Body of pancreas (tissue), 4 donors: ENCODE measurements at regions not wholly inside any gene's neighbourhood (a gene's known extent, or its start where the extent isn't known, plus 50 kb on each side); places are given as distances from the start of the nearest gene placed in this dataset.

ENCODE experiments used
- CTCF ChIP-seq, 7 experiments: fragments of 450-650 bp in 4 of 7; fragments of 200-600 bp in 3 of 7; sonication (generic) in 3 of 7; IDR thresholded peaks; one replicate each; pipeline ENCODE4 v1.5.1; 2016 to 2019; ENCODE audit warnings: antibody characterized with exemption in 7 of 7
- POLR2A ChIP-seq, 3 donors: fragments of 450-650 bp; IDR thresholded peaks; one replicate each; pipeline ENCODE4 v1.6.1; 2016; ENCODE audit warnings: antibody characterized with exemption in 3 of 3, mild to moderate bottlenecking in 2 of 3

DNA sequence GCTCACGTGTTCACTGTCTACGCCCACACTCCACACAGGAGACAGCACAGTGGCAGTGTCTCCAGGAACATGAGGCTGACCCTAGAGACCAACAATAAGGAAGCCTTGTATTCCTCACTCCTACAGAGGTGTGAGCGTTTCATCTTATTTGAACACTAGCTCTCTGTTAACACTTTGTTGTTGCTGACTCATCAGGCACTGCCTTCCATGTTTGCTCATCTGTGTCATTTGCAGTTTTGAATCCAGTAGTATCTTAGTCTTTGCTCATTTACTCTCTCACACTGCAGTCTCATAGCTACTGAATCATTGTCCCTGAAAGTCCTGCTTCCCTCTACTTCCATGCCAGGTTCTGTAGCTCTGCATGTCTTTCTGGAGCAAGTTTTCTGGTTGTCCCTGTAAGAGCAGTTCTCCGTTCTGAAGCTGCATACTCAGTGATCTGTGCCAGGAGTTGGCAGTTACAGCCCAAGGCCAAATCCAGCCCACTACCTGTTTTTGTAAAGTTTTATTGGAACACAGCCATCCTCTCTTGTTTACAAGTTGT lies 80.3 kb upstream of the DCLK2 start:
- TF ChIP-seq POLR2A (IDR thresholded peaks at IDR 0.05) = no peak
- TF ChIP-seq CTCF (IDR thresholded peaks at IDR 0.05) = no peak
